CD14-positive monocyte (primary cell): ENCODE measurements at regions not wholly inside any gene's neighbourhood (a gene's known extent, or its start where the extent isn't known, plus 50 kb on each side); places are given as distances from the start of the nearest gene placed in this dataset.

Source experiments
- DNase-seq, 3 donors: peaks; one replicate each; pipeline ENCODE4 v3.0.0-alpha.2; 2011 to 2022
- H2AFZ ChIP-seq: 2 replicates; pipeline ENCODE4 v1.6.0; 2012; ENCODE audit warnings: mild to moderate bottlenecking, low read depth, low read length, inconsistent platforms; ENCODE audit not compliant: insufficient read depth, poor library complexity, severe bottlenecking
- H3K27ac ChIP-seq, 2 donors: 1 replicate in 1 of 2; 2 replicates in 1 of 2; pipeline ENCODE4 v1.5.1; 2012 to 2013; ENCODE audit warnings: low read length in 2 of 2, control low read depth in 1 of 2, inconsistent platforms in 1 of 2, low read depth in 1 of 2, mild to moderate bottlenecking in 1 of 2
- H3K27me3 ChIP-seq, 2 donors: one replicate each; pipeline versions ENCODE4 v1.6.0 to v1.6.1; 2011 to 2013; ENCODE audit warnings: low read length in 2 of 2; ENCODE audit not compliant: control insufficient read depth in 2 of 2, insufficient read depth in 2 of 2
- H3K36me3 ChIP-seq, 2 donors: replicated peaks in 1 of 2; 1 replicate in 1 of 2; 2 replicates in 1 of 2; pipeline versions ENCODE4 v1.5.1 to v1.6.1; 2012 to 2013; ENCODE audit warnings: low read length in 2 of 2, control low read depth in 1 of 2, inconsistent platforms in 1 of 2, mild to moderate bottlenecking in 1 of 2; ENCODE audit not compliant: insufficient read depth in 2 of 2, control insufficient read depth in 1 of 2
- H3K4me1 ChIP-seq, 2 donors: 1 replicate in 1 of 2; 2 replicates in 1 of 2; pipeline versions ENCODE4 v1.5.1 to v1.6.1; 2012 to 2013; ENCODE audit warnings: low read length in 2 of 2, control low read depth in 1 of 2, inconsistent platforms in 1 of 2, mild to moderate bottlenecking in 1 of 2, moderate library complexity in 1 of 2; ENCODE audit not compliant: insufficient read depth in 2 of 2, control insufficient read depth in 1 of 2
- H3K4me2 ChIP-seq: replicated peaks from 2 replicates; pipeline ENCODE3; 2012; ENCODE audit warnings: low read length, moderate library complexity, mild to moderate bottlenecking; ENCODE audit not compliant: poor library complexity, severe bottlenecking; ENCODE audit errors: extremely low read depth
- H3K4me3 ChIP-seq, 3 experiments: fragments of 200-600 bp in 1 of 3; sonication (generic) in 1 of 3; replicated peaks in 1 of 3; 1 replicate in 2 of 3; 2 replicates in 1 of 3; pipeline ENCODE4 v1.5.1; 2011 to 2013; ENCODE audit warnings: low read length in 3 of 3, mild to moderate bottlenecking in 3 of 3, control low read depth in 2 of 3, low read depth in 2 of 3, inconsistent platforms in 1 of 3, moderate library complexity in 1 of 3
- H3K79me2 ChIP-seq: 2 replicates; pipeline ENCODE4 v1.6.0; 2012; ENCODE audit warnings: mild to moderate bottlenecking, control low read depth, inconsistent platforms, low read length, moderate library complexity; ENCODE audit not compliant: insufficient read depth
- H3K9ac ChIP-seq: 2 replicates; pipeline ENCODE4 v1.6.0; 2017; ENCODE audit warnings: low read length, mild to moderate bottlenecking; ENCODE audit not compliant: insufficient read depth, poor library complexity, severe bottlenecking
- H3K9me3 ChIP-seq, 2 donors: replicated peaks in 1 of 2; 1 replicate in 1 of 2; 2 replicates in 1 of 2; pipeline versions ENCODE4 v1.5.1 to v1.6.1; 2012 to 2013; ENCODE audit warnings: low read length in 2 of 2, control low read depth in 1 of 2; ENCODE audit not compliant: control insufficient read depth in 1 of 2, insufficient read depth in 1 of 2
- H4K20me1 ChIP-seq: 2 replicates; pipeline ENCODE4 v1.6.0; 2012; ENCODE audit warnings: mild to moderate bottlenecking, low read length, control low read depth, moderate library complexity; ENCODE audit not compliant: insufficient read depth
- H3K27ac Mint-ChIP-seq, 7 donors: one replicate each; pipeline ENCODE4 v1.8.0; 2020; ENCODE audit warnings: mild to moderate bottlenecking in 7 of 7, mixed read lengths in 7 of 7, moderate library complexity in 6 of 7, inconsistent platforms in 2 of 7
- H3K27me3 Mint-ChIP-seq, 3 donors: one replicate each; pipeline ENCODE4 v1.8.0; 2021 to 2022; ENCODE audit warnings: low read depth in 3 of 3, mild to moderate bottlenecking in 3 of 3, mixed read lengths in 3 of 3, moderate library complexity in 3 of 3, inconsistent platforms in 1 of 3
- H3K36me3 Mint-ChIP-seq, 2 donors: one replicate each; pipeline ENCODE4 v1.8.0; 2020; ENCODE audit warnings: mixed read lengths in 2 of 2, inconsistent platforms in 1 of 2, mild to moderate bottlenecking in 1 of 2
- H3K4me1 Mint-ChIP-seq: one replicate; pipeline ENCODE4 v1.8.0; 2020; ENCODE audit warnings: mild to moderate bottlenecking, mixed read lengths
- H3K4me3 Mint-ChIP-seq, 2 donors: one replicate each; pipeline ENCODE4 v1.8.0; 2020; ENCODE audit warnings: mild to moderate bottlenecking in 2 of 2, mixed read lengths in 2 of 2, moderate library complexity in 1 of 2
- H3K9me3 Mint-ChIP-seq, 7 donors: one replicate each; pipeline ENCODE4 v1.8.0; 2020 to 2022; ENCODE audit warnings: mixed read lengths in 7 of 7, mild to moderate bottlenecking in 6 of 7, moderate library complexity in 6 of 7, inconsistent platforms in 2 of 7
- WGBS: methylation state at CpG from one replicate; pipeline ENCODE4 v1.1.5; 2013; ENCODE audit warnings: missing lambda C conversion rate; ENCODE audit not compliant: insufficient coverage; 5-methylcytosine and 5-hydroxymethylcytosine counted together
- intact Hi-C, 2 donors: fragments of 100-400 bp; cut with micrococcal nuclease; formaldehyde crosslinking; loops; one replicate each; pipeline versions ENCODE4 v1.15.0 to v1.15.1; 2023
- TF ChIP-seq, protein P1 (sequence below): fragments of 200-600 bp; IDR thresholded peaks from one replicate; pipeline ENCODE4 v1.8.0; 2022; ENCODE audit warnings: antibody characterized with exemption, mild to moderate bottlenecking

DNA sequence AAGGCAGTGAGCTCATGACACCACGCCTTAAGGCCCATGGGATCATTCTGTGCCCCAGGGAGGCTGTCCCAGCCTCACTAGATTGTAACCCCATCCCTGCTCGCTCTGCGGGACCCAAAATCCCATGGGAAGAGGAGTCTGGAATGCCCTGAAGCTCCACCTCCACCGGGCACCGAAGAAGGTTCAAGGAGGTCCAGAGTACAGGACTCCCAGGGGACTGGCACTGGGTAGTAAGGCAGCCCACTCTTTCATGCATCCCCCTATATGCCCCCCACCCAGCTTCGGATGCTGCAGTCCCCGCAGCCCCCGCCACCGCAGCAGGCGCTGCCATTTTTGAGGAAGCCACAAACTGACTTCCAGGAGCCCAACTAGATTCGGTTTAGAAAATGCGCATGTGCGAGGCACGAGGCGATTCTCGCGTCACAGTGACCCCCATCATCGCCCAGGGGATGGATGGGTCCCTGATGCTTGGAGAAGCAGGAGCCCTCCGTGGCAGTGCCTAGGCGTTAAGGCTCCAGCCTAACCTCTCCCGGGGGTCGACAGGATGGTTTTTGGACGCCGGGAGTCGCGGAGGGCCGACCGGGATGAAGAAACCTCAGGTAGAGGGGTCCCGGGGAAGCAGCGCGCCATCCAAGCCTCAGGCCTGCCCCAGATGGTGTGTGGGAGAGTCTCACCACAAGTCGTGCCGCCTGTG is 1681.0 kb downstream of the TP53TG3F start:
- H4K20me1 ChIP-seq, result no peaks in the 10 kb centered on the region
- no peaks in the 10 kb centered on the region for H3K79me2 ChIP-seq
- H2AFZ ChIP-seq, result no peak overlapping the region
- Mint-ChIP-seq H3K9me3 (peaks cover 28 to 61% (median 51%) of the 10 kb centered on the region in 7 donors), H3K4me3 (no peak overlapping the region), H3K27ac (no peak overlapping the region), H3K27me3 (no peaks in the 10 kb centered on the region), H3K4me1 (no peaks in the 10 kb centered on the region), H3K36me3 (no peaks in the 10 kb centered on the region)
- H3K27me3 ChIP-seq, result no peaks in the 10 kb centered on the region
- intact Hi-C loops, result no loop called here
- H3K9me3 ChIP-seq, result peaks cover 63 to 66% of the 10 kb centered on the region in 2 donors
- no peak overlapping the region for H3K4me3 ChIP-seq
- 80% methylated on average over 30 of the region's 33 CpGs for WGBS
- TF ChIP-seq, protein P1, sequence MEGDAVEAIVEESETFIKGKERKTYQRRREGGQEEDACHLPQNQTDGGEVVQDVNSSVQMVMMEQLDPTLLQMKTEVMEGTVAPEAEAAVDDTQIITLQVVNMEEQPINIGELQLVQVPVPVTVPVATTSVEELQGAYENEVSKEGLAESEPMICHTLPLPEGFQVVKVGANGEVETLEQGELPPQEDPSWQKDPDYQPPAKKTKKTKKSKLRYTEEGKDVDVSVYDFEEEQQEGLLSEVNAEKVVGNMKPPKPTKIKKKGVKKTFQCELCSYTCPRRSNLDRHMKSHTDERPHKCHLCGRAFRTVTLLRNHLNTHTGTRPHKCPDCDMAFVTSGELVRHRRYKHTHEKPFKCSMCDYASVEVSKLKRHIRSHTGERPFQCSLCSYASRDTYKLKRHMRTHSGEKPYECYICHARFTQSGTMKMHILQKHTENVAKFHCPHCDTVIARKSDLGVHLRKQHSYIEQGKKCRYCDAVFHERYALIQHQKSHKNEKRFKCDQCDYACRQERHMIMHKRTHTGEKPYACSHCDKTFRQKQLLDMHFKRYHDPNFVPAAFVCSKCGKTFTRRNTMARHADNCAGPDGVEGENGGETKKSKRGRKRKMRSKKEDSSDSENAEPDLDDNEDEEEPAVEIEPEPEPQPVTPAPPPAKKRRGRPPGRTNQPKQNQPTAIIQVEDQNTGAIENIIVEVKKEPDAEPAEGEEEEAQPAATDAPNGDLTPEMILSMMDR, result no peak
- H3K27ac ChIP-seq, result no peak overlapping the region
- no peak overlapping the region for H3K9ac ChIP-seq
- no peak for DNase-seq
- no peak overlapping the region for H3K4me2 ChIP-seq
- H3K4me1 ChIP-seq, result no peaks in the 10 kb centered on the region
- H3K36me3 ChIP-seq, result no peaks in the 10 kb centered on the region

- Mint-ChIP-seq H3K4me1 (no peaks in the 10 kb centered on the region), H3K27me3 (no peaks in the 10 kb centered on the region), H3K36me3 (no peaks in the 10 kb centered on the region), H3K9me3 (peaks cover 30 to 70% (median 60%) of the 10 kb centered on the region in 7 donors), H3K27ac (no peak overlapping the region), H3K4me3 (no peak overlapping the region)
- H3K9ac ChIP-seq, result no peak overlapping the region
- no peak overlapping the region for H3K4me3 ChIP-seq
- no peak overlapping the region for H2AFZ ChIP-seq
- intact Hi-C loops, result no loop called here
- H3K79me2 ChIP-seq, result no peaks in the 10 kb centered on the region
- H3K27ac ChIP-seq, result no peak overlapping the region
- DNase-seq, result no peak
- H3K36me3 ChIP-seq, result no peaks in the 10 kb centered on the region
- peaks cover 72 to 75% of the 10 kb centered on the region in 2 donors for H3K9me3 ChIP-seq
- H3K4me2 ChIP-seq, result no peak overlapping the region
- TF ChIP-seq, protein P1, result no peak
- no peaks in the 10 kb centered on the region for H3K4me1 ChIP-seq
- H3K27me3 ChIP-seq, result no peaks in the 10 kb centered on the region
- H4K20me1 ChIP-seq, result no peaks in the 10 kb centered on the region
- 76% methylated on average over 15 of the region's 18 CpGs for WGBS
These were observed 1681.9 kb downstream of the TP53TG3F start for GRCh38 chr16:35141303-35141702.
